ENCODE measurements at regions not wholly inside any gene's neighbourhood (a gene's known extent, or its start where the extent isn't known, plus 50 kb on each side); places are given as distances from the start of the nearest gene placed in this dataset.

GRCh38 chr2:21501376-21502027, 377.7 kb downstream of the TDRD15 start:
- no peak for DNase-seq (ENCODE audit: low spot score)

GRCh38 chr2:21515903-21516302, 392.1 kb downstream of the TDRD15 start:
- no peak for DNase-seq (ENCODE audit: low spot score)

- DNase-seq (ENCODE audit: low spot score) = no peak
Measured at GRCh38 chr2:21519412-21519811, 395.6 kb downstream of the TDRD15 start.

DNA sequence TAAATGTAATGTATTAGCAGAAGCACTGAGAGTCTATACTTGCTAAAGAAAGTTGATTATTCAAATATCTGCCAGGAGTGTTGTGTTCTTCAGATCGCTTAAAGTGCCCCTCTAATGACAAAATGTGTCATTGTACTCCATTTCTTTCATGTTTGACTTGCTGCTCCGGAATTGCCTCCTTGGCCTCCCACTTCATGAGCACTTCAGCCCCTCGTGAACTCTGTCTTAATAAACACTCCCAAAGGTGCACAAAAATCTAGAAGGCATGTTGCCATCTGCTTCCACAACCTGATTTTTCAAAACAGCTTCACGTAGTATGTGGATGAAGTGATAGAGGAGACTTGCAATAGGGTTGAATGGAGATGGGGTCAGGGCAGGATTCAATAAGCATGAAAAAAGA, 396.1 kb downstream of the TDRD15 start:
- no peak for DNase-seq (ENCODE audit: low spot score)

GRCh38 chr2:21535826-21536225, 412.1 kb downstream of the TDRD15 start:
- no peak for DNase-seq (ENCODE audit: low spot score)

DNA sequence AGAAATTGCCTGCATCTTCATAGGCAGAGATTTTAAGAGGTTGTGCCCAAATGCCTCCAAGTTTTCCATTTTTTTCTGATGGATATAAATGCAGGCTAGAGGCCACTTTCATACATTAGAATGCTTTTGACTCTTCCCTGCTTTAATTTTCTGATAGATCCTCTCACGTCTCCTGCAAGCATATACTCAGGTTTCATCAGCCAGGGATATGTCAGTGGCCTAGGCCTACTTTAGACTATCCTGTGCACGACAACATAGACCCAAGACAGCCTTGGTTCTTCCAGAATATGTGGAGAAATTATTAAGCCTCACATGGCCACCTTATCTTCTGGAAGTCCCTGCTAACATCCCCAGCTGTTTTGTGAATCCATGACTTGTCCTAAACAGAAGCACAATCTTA, 415.9 kb downstream of the TDRD15 start:
- DNase-seq (ENCODE audit: low spot score) = no peak

DNA sequence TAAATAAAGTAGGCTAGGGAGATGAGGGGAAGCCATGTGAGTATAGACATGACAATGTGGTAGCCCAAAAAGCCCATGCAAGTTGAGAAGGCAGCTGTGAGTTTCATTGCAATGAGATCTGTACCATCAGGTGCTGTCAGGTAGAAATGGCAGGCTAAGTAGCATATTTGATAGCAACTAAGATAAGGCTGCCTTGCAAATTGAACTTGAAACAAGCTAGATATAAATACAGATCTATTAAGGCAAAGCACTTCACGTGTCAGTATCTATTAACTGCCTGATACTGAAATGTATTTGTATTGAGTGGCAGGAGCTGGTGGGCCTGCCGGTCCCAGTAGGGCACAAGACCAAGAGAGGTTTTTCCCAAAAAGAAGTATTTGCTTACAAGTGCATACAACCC, 419.9 kb downstream of the TDRD15 start:
- DNase-seq (ENCODE audit: low spot score) = no peak

DNA sequence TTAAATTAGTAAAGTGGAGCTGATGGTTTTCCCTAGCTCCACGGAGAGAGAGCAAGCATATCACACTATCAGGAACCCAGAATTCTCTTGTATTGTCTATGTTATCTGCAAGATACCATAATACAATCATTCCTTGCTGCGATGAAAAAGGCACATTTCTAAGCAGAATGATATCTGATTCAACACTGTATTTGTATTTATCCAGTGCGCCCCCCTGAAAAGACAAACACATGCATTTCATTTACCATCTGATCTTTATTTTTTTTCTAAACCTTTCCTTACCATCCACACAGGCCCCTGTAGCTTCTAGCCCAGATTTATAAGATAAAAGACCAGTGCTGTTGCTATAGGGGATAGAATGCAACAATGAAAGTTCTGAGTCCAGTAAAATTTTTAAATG, 420.6 kb downstream of the TDRD15 start:
- DNase-seq (ENCODE audit: low spot score) = no peak

GRCh38 chr2:21552981-21553380, 429.2 kb downstream of the TDRD15 start:
- no peak for DNase-seq (ENCODE audit: low spot score)

DNA sequence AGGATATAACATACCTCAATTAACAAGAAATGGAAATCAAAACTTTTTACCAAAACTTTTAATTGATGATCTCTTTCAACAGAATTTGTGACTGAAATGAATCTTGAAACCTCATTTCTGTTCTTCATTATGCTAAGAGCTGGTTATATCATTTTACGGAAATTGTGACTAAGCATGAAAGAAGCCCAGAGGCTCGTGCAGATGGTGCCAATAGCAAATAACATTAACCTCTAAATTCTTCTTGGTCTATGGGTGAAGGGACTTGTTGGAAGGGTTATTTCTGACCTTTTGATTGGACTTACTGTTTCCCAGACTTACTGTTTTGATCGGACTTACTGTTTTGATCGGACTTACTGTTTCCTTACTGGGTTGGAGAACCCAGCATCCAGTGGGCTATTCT, 435.6 kb downstream of the TDRD15 start:
- no peak for DNase-seq (ENCODE audit: low spot score)

DNA sequence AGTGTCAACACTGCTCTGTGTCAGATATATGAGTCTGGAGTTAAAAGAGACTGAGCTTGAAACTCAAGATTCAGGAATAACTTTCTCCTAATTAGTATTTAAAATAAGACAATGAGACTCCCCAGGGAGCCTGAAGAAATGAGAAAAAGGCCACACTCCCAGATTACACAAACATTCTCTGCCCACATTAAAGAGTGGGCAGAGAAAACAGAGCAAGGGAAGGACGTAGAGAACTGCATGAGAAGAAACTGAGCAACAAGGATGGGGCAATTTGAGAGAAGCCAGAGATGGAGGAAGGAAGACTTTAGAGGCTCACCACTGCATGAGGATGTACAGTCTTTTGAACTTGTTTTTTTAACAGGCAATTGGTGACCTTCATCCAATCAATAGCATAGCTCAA, 438.2 kb downstream of the TDRD15 start:
- no peak for DNase-seq (ENCODE audit: low spot score)

- DNase-seq (ENCODE audit: low spot score) = no peak
Measured at GRCh38 chr2:21567395-21567794, 443.6 kb downstream of the TDRD15 start.

DNA sequence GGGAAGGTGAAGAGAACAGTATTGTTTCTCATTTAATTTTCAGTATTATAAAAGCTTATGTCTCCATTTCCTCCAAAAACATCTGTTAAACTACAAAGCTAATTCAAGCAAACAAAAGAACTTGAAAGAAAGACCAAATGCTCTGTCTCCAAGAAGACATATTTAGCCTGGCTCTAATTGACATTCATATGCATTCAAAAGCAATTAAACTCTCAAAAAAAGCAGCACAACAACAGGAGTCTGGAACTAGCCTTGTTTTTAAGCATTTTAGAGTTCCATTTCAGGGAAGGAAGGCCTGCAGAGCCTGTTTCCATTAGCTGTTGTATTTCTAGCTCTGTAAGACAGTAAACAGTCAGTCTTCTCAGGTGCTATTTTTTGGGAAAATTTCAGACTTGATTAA, 447.9 kb downstream of the TDRD15 start:
- no peak for DNase-seq (ENCODE audit: low spot score)

DNA sequence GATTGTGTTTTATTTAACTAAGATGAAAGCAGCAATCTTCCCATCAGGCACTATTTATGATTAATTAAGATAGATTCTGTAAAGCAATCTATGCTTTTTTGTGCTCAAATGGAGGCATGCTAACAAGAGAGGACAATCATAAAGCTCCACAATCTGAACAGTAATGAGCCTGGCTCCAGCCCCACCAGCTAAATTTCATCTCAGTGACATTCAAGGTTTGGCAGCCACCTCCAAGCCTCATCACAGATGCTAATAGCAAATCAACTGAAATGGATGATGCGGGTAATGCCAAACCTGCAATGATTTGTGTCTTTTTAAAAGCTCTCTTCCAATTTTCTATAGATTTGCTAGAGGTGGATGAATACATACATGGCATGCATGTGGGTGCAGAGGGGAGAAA, 456.6 kb downstream of the TDRD15 start:
- no peak for DNase-seq (ENCODE audit: low spot score)

GRCh38 chr2:21585881-21586280, 462.1 kb downstream of the TDRD15 start:
- no peak for DNase-seq (ENCODE audit: low spot score)

DNA sequence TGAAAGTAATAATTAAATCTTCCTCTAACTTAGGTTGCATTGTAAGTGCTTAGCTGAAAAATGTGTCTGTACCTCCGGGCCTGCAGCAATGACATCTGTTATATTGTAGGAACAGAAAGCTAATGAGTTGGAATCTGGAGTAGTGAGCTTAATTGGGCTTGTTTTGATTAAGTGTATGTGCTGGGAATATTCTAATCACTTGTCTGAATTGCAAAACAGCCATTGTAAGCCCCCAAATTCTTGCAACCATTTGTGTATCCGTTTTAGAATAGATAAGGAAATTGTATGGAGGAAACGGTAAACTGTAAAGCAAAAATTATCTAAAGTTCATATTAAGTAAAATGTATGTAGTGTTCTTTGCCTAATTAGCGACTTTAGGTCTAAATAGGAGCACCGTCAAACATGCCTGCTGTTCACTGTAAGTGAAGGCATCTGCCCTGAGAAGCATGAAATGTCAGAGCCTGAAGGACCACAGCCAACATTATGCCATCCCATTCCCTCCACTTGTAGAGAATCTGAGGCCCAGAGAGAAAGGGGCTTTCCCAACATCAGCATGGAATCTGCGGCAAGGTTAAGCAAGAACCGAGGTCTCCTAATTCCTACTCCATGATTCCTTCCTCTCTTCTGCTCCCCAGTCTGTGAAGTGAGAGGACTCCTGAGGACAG, 466.4 kb downstream of the TDRD15 start:
- no peak for DNase-seq (ENCODE audit: low spot score)

DNA sequence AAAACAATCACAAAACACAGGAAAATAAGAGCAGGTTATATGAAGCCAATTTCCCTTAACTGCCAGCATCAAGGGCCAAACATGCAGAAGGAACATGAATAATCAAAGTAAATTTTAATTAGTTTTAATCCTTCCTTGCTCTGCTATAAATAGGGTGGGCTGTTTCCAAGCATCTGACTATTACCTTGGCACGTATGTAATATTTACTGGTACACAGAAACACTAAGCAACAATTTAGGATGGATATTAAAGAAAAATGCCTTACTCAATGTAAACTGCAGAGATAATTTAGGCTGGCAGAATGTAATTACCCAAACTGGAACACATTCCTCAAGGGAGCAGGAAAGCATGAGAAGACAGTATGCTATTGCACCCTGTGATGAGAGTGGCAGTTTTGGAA, 468.2 kb downstream of the TDRD15 start:
- DNase-seq (ENCODE audit: low spot score) = no peak

DNA sequence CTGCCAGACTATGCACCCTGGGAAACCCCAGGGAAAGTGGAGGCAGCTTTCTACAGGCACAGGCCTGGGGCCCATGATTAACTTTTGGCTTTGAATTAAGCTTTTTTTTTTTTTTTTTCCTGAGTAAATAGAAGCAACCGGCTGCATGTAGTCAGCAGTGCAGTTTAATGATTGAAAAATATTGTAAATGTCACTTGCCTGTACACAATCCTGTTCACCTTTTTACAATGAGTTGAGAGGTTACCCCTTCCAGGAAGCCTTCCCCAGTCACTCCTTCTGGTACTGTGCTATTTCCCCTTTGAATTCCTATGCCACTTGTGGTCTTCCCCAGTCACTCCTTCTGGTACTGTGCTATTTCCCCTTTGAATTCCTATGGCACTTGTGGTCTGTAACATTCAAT, 475.6 kb downstream of the TDRD15 start:
- no peak for DNase-seq (ENCODE audit: low spot score)

DNA sequence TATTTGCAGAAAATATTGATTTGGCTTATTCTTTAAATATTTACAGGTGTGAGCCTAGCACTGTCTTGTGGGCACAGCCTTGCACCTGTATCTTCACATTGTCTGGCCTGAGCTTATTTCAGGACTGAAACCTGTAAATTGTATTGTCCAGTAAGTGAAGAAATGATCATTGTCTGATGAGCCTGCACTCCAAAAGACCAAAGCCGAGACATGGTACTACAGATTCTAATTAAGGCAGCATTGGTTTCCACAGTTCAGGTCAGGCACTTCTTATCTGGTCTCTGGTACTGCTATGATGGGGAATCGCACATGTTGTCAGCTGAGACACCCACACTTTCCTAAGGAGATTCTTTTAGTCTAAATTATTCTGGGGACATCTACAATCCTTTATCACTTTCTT, 479.0 kb downstream of the TDRD15 start:
- DNase-seq (ENCODE audit: low spot score) = no peak

GRCh38 chr2:21607572-21607971, 483.8 kb downstream of the TDRD15 start:
- no peak for DNase-seq (ENCODE audit: low spot score)

DNA sequence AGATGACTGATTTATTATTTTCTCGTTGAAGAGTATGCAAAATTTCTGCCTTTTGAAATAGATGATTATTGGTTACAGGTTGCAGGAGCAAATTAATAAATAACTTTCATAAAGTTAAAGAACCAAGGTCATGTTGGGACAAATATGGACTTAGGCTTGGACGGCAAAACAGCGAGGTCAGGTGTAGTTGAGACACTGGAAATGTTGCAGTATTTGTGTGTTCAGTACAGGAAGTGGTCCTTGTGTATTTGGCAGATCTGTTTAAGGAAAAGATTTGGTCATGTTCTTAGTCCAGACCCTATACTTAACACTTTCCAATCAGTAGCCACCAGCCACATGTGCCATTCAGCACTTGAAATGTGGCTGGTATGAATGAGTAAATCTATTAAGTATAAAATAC, 486.5 kb downstream of the TDRD15 start:
- DNase-seq (ENCODE audit: low spot score) = no peak

- no peak for DNase-seq (ENCODE audit: low spot score)
Measured at GRCh38 chr2:21617885-21618434, 494.2 kb downstream of the TDRD15 start.

- no peak for DNase-seq (ENCODE audit: low spot score)
Measured at GRCh38 chr2:21620771-21621170, 497.0 kb downstream of the TDRD15 start.

DNA sequence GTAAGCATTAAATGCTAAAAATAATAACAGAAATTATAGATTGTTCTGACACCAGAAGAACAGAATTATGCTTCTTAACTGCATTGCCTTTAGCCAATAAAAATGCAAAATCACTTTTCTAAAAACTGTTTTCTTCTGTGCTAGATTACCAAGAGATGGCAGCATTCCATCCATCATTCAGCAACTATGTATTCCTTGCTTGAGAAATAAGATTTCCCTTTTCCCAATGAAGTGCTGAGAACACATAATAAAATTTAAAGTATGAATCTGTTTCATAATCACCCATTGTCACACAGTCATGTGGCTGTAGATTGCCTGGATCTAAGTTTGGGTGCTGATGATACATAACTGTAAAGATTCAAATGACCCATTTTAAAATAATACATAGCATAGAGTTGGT, 504.2 kb downstream of the TDRD15 start:
- DNase-seq (ENCODE audit: low spot score) = no peak

Measured in CD4-positive, alpha-beta T cell treated with Interleukin-6 at 100 ng/mL for 8 hours (primary cell).